NCI-H1694 (cell line): ENCODE measurements at regions not wholly inside any gene's neighbourhood (a gene's known extent, or its start where the extent isn't known, plus 50 kb on each side); places are given as distances from the start of the nearest gene placed in this dataset.

Source experiments
- DNase-seq: peaks from one replicate; lab custom pipeline; 2025; lab: John Stamatoyannopoulos, UW

- no peak for DNase-seq
Observed at GRCh38 chr11:96607864-96608558, 218.2 kb downstream of the JRKL start.

GRCh38 chr11:96614101-96614500, 224.3 kb downstream of the JRKL start:
- no peak for DNase-seq

GRCh38 chr11:96614846-96615245, 225.0 kb downstream of the JRKL start:
- no peak for DNase-seq

- DNase-seq = no peak
Observed at GRCh38 chr11:96620464-96621044, 230.7 kb downstream of the JRKL start.

GRCh38 chr11:96621161-96621560, 231.3 kb downstream of the JRKL start:
- DNase-seq = no peak

- DNase-seq = no peak
Observed at GRCh38 chr11:96622026-96622634, 232.3 kb downstream of the JRKL start.

- no peak for DNase-seq
Observed at GRCh38 chr11:96624126-96624525, 234.3 kb downstream of the JRKL start.

- no peak for DNase-seq
Observed at GRCh38 chr11:96627376-96627775, 237.6 kb downstream of the JRKL start.

GRCh38 chr11:96635655-96636054, 245.8 kb downstream of the JRKL start:
- no peak for DNase-seq

GRCh38 chr11:96641261-96641660, 251.4 kb downstream of the JRKL start:
- DNase-seq = no peak

- DNase-seq = no peak
Observed at GRCh38 chr11:96642583-96642982, 252.8 kb downstream of the JRKL start.

- no peak for DNase-seq
Observed at GRCh38 chr11:96643173-96643572, 253.4 kb downstream of the JRKL start.

- no peak for DNase-seq
Observed at GRCh38 chr11:96647621-96648020, 257.8 kb downstream of the JRKL start.

GRCh38 chr11:96648991-96649390, 259.2 kb downstream of the JRKL start:
- no peak for DNase-seq

- no peak for DNase-seq
Observed at GRCh38 chr11:96652516-96652915, 262.7 kb downstream of the JRKL start.

- no peak for DNase-seq
Observed at GRCh38 chr11:96655474-96655873, 265.7 kb downstream of the JRKL start.

- no peak for DNase-seq
Observed at GRCh38 chr11:96658436-96658835, 268.6 kb downstream of the JRKL start.

GRCh38 chr11:96664110-96664509, 274.3 kb downstream of the JRKL start:
- DNase-seq = no peak

- no peak for DNase-seq
Observed at GRCh38 chr11:96680211-96681018, 290.6 kb downstream of the JRKL start.

GRCh38 chr11:96681019-96681716, 291.4 kb downstream of the JRKL start:
- DNase-seq = no peak

GRCh38 chr11:96694338-96694737, 304.5 kb downstream of the JRKL start:
- DNase-seq = no peak

GRCh38 chr11:96696731-96697130, 306.9 kb downstream of the JRKL start:
- no peak for DNase-seq
